ENCODE measurements at regions not wholly inside any gene's neighbourhood (a gene's known extent, or its start where the extent isn't known, plus 50 kb on each side); places are given as distances from the start of the nearest gene placed in this dataset.

DNA sequence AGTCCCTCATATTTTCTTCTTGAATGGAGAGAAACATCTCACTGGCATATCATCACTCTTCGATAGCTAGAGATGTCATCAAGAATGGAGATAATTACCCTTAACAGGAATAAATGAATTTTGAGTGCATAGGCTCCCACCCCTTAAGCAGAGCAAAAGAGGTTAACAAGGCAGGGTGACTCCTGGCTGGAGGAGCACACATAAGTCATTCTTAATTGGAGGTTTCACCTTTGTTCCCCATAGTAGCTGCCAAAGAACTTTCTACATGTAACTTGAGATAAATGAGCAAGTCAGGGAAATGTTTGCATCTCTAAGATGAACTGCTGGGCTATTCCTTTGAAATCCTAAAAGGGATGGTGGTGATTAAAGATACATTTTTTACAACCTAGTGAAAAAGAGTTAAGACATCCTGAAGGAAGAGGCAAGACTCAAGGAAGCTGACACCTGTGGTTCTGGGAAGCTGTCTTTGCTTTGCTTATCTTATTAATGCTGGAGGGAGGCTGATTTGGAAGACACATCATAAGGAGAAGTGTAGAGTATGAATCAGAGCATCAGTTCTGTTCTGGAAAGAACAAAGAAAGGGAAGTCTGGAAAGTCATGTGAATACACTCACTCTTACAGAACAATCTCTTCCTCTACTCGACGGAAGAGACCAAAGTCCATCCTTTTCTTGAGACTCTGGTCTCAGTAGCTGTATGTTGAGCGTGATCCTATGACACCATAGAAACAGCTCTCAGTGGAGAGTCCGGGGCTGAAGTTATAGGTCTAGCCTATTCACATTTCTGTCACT, 326.3 kb downstream of the OSTF1 start:
- TF ChIP-seq ARNTL (CRISPR knock-in tag; IDR thresholded peaks at IDR 0.05; ENCODE audit: borderline replicate concordance, low read depth) (no peak), PPARA (CRISPR knock-in tag; IDR thresholded peaks at IDR 0.05; ENCODE audit: borderline replicate concordance) (no peak), BACH2 (CRISPR knock-in tag; IDR thresholded peaks at IDR 0.05; ENCODE audit: borderline replicate concordance) (no peak), ZNF8 (CRISPR knock-in tag; IDR thresholded peaks at IDR 0.05) (no peak)
- TF ChIP-seq, protein P1, sequence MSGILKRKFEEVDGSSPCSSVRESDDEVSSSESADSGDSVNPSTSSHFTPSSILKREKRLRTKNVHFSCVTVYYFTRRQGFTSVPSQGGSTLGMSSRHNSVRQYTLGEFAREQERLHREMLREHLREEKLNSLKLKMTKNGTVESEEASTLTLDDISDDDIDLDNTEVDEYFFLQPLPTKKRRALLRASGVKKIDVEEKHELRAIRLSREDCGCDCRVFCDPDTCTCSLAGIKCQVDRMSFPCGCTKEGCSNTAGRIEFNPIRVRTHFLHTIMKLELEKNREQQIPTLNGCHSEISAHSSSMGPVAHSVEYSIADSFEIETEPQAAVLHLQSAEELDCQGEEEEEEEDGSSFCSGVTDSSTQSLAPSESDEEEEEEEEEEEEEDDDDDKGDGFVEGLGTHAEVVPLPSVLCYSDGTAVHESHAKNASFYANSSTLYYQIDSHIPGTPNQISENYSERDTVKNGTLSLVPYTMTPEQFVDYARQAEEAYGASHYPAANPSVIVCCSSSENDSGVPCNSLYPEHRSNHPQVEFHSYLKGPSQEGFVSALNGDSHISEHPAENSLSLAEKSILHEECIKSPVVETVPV (CRISPR knock-in tag; IDR thresholded peaks at IDR 0.05): no peak
- TF ChIP-seq, protein P2, sequence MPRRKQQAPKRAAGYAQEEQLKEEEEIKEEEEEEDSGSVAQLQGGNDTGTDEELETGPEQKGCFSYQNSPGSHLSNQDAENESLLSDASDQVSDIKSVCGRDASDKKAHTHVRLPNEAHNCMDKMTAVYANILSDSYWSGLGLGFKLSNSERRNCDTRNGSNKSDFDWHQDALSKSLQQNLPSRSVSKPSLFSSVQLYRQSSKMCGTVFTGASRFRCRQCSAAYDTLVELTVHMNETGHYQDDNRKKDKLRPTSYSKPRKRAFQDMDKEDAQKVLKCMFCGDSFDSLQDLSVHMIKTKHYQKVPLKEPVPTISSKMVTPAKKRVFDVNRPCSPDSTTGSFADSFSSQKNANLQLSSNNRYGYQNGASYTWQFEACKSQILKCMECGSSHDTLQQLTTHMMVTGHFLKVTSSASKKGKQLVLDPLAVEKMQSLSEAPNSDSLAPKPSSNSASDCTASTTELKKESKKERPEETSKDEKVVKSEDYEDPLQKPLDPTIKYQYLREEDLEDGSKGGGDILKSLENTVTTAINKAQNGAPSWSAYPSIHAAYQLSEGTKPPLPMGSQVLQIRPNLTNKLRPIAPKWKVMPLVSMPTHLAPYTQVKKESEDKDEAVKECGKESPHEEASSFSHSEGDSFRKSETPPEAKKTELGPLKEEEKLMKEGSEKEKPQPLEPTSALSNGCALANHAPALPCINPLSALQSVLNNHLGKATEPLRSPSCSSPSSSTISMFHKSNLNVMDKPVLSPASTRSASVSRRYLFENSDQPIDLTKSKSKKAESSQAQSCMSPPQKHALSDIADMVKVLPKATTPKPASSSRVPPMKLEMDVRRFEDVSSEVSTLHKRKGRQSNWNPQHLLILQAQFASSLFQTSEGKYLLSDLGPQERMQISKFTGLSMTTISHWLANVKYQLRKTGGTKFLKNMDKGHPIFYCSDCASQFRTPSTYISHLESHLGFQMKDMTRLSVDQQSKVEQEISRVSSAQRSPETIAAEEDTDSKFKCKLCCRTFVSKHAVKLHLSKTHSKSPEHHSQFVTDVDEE (CRISPR knock-in tag; IDR thresholded peaks at IDR 0.05): no peak

Data from SK-N-SH treated with all-trans-retinoic acid at 6 μM for 48 hours (cell line).